GM23338 (cell line): ENCODE measurements at regions not wholly inside any gene's neighbourhood (a gene's known extent, or its start where the extent isn't known, plus 50 kb on each side); places are given as distances from the start of the nearest gene placed in this dataset.

ENCODE experiments used
- CREB1 ChIP-seq: fragments of 250-450 bp; sonication (Bioruptor Pico); IDR thresholded peaks from 2 replicates; pipeline ENCODE4 v1.5.0; 2020; ENCODE audit warnings: low read depth, mild to moderate bottlenecking, moderate library complexity
- ETS1 ChIP-seq: IDR thresholded peaks from 2 replicates; pipeline ENCODE4 v1.6.1; 2016; ENCODE audit warnings: antibody characterized with exemption
- EZH2 ChIP-seq: fragments of 200-600 bp; sonication (generic); IDR thresholded peaks from one replicate; pipeline ENCODE4 v1.8.0; 2017; ENCODE audit warnings: antibody characterized with exemption, mild to moderate bottlenecking, low read depth; ENCODE audit not compliant: unreplicated experiment
- EZH2phosphoT487 ChIP-seq: fragments of 200-600 bp; sonication (generic); IDR thresholded peaks from one replicate; pipeline ENCODE4 v1.8.1; 2018; ENCODE audit warnings: antibody characterized with exemption; ENCODE audit not compliant: unreplicated experiment
- JUNB ChIP-seq: IDR thresholded peaks from one replicate; pipeline ENCODE4 v1.6.1; 2016; ENCODE audit warnings: antibody characterized with exemption; ENCODE audit not compliant: unreplicated experiment
- NANOG ChIP-seq: IDR thresholded peaks from 2 replicates; pipeline ENCODE4 v1.6.1; 2016; ENCODE audit warnings: antibody characterized with exemption, borderline replicate concordance
- POLR2AphosphoS5 ChIP-seq: IDR thresholded peaks from 2 replicates; pipeline ENCODE4 v1.6.1; 2016; ENCODE audit warnings: antibody characterized with exemption, low read depth
- STAT1 ChIP-seq: IDR thresholded peaks from one replicate; pipeline ENCODE4 v1.6.1; 2016; ENCODE audit warnings: antibody characterized with exemption; ENCODE audit not compliant: unreplicated experiment
- ZNF114 ChIP-seq: fragments of 250-450 bp; sonication (Bioruptor Pico); IDR thresholded peaks from 2 replicates; pipeline ENCODE4 v1.5.0; 2020; ENCODE audit warnings: mild to moderate bottlenecking, moderate library complexity
- ZNF331 ChIP-seq: fragments of 250-450 bp; sonication (Bioruptor Pico); IDR thresholded peaks from 2 replicates; pipeline ENCODE4 v1.5.0; 2020; ENCODE audit warnings: low read depth, mild to moderate bottlenecking, moderate library complexity
- TF ChIP-seq, protein P1 (sequence below), 2 experiments: fragments of 200-600 bp in 1 of 2; sonication (generic) in 1 of 2; conservative IDR thresholded peaks; 2 replicates each; pipeline versions ENCODE4 v1.5.1 to v1.6.1; 2016 to 2017; ENCODE audit warnings: antibody characterized with exemption in 2 of 2, low read depth in 2 of 2, mild to moderate bottlenecking in 2 of 2, moderate library complexity in 1 of 2
- TF ChIP-seq, protein P2 (sequence below): IDR thresholded peaks from one replicate; pipeline ENCODE4 v1.6.1; 2018; ENCODE audit warnings: antibody characterized with exemption; ENCODE audit not compliant: unreplicated experiment
- TF ChIP-seq, protein P3 (sequence below): fragments of 250-450 bp; sonication (Bioruptor Pico); IDR thresholded peaks from 2 replicates; pipeline ENCODE4 v1.5.0; 2020; ENCODE audit warnings: mild to moderate bottlenecking, moderate library complexity

DNA sequence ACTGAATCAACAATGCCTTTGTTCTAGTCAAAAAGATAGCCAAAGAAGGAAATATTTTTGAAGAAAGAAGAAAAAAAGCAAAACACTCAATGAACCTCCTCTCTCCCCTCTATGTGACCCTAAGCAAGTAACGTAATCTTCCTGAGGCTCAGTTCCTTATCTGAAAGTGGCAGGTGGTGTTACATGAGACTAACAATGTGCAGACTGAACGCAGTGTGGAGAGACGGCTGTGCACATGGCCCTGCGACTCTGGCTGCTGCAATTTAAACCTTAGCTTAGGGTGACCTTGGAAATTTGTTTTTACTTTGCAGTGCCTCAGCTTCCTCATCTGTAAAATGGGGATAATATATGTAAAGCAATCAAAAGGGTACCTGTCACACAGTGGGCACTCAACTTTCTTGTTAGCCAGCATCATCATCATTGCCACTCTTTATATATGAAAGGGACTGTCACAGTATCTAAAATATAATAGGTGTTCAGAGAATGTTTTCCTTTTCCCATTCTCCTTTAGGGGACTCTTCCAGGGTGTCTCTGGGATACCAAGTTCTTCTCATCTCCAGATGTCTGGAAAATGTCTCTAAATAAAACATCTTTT lies 100.1 kb upstream of the JUN start:
- TF ChIP-seq ZNF331 (CRISPR knock-in tag): no peak
- TF ChIP-seq EZH2: no peak
- TF ChIP-seq, protein P1, sequence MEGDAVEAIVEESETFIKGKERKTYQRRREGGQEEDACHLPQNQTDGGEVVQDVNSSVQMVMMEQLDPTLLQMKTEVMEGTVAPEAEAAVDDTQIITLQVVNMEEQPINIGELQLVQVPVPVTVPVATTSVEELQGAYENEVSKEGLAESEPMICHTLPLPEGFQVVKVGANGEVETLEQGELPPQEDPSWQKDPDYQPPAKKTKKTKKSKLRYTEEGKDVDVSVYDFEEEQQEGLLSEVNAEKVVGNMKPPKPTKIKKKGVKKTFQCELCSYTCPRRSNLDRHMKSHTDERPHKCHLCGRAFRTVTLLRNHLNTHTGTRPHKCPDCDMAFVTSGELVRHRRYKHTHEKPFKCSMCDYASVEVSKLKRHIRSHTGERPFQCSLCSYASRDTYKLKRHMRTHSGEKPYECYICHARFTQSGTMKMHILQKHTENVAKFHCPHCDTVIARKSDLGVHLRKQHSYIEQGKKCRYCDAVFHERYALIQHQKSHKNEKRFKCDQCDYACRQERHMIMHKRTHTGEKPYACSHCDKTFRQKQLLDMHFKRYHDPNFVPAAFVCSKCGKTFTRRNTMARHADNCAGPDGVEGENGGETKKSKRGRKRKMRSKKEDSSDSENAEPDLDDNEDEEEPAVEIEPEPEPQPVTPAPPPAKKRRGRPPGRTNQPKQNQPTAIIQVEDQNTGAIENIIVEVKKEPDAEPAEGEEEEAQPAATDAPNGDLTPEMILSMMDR (conservative IDR thresholded peaks at IDR 0.05; ENCODE audit: low read depth in 2 of 2): no peak
- no peak for TF ChIP-seq POLR2AphosphoS5
- TF ChIP-seq ZNF114 (CRISPR knock-in tag): no peak
- TF ChIP-seq, protein P2, sequence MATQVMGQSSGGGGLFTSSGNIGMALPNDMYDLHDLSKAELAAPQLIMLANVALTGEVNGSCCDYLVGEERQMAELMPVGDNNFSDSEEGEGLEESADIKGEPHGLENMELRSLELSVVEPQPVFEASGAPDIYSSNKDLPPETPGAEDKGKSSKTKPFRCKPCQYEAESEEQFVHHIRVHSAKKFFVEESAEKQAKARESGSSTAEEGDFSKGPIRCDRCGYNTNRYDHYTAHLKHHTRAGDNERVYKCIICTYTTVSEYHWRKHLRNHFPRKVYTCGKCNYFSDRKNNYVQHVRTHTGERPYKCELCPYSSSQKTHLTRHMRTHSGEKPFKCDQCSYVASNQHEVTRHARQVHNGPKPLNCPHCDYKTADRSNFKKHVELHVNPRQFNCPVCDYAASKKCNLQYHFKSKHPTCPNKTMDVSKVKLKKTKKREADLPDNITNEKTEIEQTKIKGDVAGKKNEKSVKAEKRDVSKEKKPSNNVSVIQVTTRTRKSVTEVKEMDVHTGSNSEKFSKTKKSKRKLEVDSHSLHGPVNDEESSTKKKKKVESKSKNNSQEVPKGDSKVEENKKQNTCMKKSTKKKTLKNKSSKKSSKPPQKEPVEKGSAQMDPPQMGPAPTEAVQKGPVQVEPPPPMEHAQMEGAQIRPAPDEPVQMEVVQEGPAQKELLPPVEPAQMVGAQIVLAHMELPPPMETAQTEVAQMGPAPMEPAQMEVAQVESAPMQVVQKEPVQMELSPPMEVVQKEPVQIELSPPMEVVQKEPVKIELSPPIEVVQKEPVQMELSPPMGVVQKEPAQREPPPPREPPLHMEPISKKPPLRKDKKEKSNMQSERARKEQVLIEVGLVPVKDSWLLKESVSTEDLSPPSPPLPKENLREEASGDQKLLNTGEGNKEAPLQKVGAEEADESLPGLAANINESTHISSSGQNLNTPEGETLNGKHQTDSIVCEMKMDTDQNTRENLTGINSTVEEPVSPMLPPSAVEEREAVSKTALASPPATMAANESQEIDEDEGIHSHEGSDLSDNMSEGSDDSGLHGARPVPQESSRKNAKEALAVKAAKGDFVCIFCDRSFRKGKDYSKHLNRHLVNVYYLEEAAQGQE: no peak
- TF ChIP-seq CREB1 (CRISPR knock-in tag): no peak
- TF ChIP-seq EZH2phosphoT487: no peak
- TF ChIP-seq NANOG: no peak
- no peak for TF ChIP-seq JUNB
- TF ChIP-seq, protein P3, sequence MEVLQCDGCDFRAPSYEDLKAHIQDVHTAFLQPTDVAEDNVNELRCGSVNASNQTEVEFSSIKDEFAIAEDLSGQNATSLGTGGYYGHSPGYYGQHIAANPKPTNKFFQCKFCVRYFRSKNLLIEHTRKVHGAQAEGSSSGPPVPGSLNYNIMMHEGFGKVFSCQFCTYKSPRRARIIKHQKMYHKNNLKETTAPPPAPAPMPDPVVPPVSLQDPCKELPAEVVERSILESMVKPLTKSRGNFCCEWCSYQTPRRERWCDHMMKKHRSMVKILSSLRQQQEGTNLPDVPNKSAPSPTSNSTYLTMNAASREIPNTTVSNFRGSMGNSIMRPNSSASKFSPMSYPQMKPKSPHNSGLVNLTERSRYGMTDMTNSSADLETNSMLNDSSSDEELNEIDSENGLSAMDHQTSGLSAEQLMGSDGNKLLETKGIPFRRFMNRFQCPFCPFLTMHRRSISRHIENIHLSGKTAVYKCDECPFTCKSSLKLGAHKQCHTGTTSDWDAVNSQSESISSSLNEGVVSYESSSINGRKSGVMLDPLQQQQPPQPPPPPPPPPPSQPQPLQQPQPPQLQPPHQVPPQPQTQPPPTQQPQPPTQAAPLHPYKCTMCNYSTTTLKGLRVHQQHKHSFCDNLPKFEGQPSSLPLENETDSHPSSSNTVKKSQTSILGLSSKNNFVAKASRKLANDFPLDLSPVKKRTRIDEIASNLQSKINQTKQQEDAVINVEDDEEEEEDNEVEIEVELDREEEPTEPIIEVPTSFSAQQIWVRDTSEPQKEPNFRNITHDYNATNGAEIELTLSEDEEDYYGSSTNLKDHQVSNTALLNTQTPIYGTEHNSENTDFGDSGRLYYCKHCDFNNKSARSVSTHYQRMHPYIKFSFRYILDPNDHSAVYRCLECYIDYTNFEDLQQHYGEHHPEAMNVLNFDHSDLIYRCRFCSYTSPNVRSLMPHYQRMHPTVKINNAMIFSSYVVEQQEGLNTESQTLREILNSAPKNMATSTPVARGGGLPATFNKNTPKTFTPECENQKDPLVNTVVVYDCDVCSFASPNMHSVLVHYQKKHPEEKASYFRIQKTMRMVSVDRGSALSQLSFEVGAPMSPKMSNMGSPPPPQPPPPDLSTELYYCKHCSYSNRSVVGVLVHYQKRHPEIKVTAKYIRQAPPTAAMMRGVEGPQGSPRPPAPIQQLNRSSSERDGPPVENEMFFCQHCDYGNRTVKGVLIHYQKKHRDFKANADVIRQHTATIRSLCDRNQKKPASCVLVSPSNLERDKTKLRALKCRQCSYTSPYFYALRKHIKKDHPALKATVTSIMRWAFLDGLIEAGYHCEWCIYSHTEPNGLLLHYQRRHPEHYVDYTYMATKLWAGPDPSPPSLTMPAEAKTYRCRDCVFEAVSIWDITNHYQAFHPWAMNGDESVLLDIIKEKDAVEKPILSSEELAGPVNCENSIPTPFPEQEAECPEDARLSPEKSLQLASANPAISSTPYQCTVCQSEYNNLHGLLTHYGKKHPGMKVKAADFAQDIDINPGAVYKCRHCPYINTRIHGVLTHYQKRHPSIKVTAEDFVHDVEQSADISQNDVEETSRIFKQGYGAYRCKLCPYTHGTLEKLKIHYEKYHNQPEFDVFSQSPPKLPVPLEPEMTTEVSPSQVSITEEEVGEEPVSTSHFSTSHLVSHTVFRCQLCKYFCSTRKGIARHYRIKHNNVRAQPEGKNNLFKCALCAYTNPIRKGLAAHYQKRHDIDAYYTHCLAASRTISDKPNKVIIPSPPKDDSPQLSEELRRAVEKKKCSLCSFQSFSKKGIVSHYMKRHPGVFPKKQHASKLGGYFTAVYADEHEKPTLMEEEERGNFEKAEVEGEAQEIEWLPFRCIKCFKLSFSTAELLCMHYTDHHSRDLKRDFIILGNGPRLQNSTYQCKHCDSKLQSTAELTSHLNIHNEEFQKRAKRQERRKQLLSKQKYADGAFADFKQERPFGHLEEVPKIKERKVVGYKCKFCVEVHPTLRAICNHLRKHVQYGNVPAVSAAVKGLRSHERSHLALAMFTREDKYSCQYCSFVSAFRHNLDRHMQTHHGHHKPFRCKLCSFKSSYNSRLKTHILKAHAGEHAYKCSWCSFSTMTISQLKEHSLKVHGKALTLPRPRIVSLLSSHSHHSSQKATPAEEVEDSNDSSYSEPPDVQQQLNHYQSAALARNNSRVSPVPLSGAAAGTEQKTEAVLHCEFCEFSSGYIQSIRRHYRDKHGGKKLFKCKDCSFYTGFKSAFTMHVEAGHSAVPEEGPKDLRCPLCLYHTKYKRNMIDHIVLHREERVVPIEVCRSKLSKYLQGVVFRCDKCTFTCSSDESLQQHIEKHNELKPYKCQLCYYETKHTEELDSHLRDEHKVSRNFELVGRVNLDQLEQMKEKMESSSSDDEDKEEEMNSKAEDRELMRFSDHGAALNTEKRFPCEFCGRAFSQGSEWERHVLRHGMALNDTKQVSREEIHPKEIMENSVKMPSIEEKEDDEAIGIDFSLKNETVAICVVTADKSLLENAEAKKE: no peak
- TF ChIP-seq ETS1: no peak
- TF ChIP-seq STAT1: no peak
